Ascending aorta (tissue), 2 donors: ENCODE measurements at regions not wholly inside any gene's neighbourhood (a gene's known extent, or its start where the extent isn't known, plus 50 kb on each side); places are given as distances from the start of the nearest gene placed in this dataset.

Source experiments
- DNase-seq, 2 donors: peaks; one replicate each; pipeline ENCODE4 v3.0.0-alpha.2; 2019; ENCODE audit warnings: low spot score in 2 of 2
- H3K27ac ChIP-seq, 2 donors: fragments of 200-600 bp; sonication (generic); one replicate each; pipeline ENCODE4 v1.5.1; 2016 to 2017; ENCODE audit warnings: mild to moderate bottlenecking in 1 of 2
- H3K27me3 ChIP-seq: fragments of 200-600 bp; sonication (generic); one replicate; pipeline ENCODE4 v1.5.1; 2017
- H3K36me3 ChIP-seq, 2 donors: fragments of 200-600 bp; sonication (generic); one replicate each; pipeline ENCODE4 v1.5.1; 2016
- H3K4me1 ChIP-seq, 2 donors: fragments of 200-600 bp; sonication (generic); one replicate each; pipeline ENCODE4 v1.5.1; 2016 to 2017; ENCODE audit warnings: mild to moderate bottlenecking in 1 of 2
- H3K4me3 ChIP-seq, 2 donors: fragments of 200-600 bp; sonication (generic); one replicate each; pipeline ENCODE4 v1.5.1; 2016 to 2017; ENCODE audit warnings: mild to moderate bottlenecking in 1 of 2
- H3K9me3 ChIP-seq, 2 donors: fragments of 200-600 bp; sonication (generic); one replicate each; pipeline ENCODE4 v1.5.1; 2016
- intact Hi-C: fragments of 100-400 bp; cut with DNase I; formaldehyde crosslinking; loops from one replicate; pipeline ENCODE4 v1.15.1; 2023
- TF ChIP-seq, protein P1 (sequence below), 3 experiments: fragments of 200-600 bp in 2 of 3; fragments of 450-650 bp in 1 of 3; sonication (generic) in 2 of 3; IDR thresholded peaks; one replicate each; pipeline ENCODE4 v1.5.1; 2016 to 2019; ENCODE audit warnings: antibody characterized with exemption in 3 of 3, mild to moderate bottlenecking in 1 of 3, moderate library complexity in 1 of 3

DNA sequence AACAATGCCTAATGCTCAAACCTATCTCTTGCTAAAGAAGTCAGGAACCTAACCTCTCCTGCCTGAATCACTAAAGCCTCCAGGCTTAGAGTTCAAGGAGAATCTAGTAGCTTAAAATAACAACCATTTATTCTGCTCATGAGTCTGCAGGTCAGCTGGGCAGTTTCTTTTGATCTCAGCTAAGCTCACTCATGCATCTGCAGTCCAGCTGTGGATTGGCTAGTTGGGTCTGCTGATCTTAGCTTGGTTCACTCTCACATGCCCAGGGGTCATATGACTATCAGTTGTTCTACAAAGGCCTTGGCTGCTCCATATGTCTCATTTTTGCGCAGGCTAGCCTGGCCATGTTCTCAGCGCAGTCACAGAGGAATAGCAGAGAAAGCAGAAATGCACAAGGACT lies 109.2 kb upstream of the STT3B start:
- TF ChIP-seq, protein P1, sequence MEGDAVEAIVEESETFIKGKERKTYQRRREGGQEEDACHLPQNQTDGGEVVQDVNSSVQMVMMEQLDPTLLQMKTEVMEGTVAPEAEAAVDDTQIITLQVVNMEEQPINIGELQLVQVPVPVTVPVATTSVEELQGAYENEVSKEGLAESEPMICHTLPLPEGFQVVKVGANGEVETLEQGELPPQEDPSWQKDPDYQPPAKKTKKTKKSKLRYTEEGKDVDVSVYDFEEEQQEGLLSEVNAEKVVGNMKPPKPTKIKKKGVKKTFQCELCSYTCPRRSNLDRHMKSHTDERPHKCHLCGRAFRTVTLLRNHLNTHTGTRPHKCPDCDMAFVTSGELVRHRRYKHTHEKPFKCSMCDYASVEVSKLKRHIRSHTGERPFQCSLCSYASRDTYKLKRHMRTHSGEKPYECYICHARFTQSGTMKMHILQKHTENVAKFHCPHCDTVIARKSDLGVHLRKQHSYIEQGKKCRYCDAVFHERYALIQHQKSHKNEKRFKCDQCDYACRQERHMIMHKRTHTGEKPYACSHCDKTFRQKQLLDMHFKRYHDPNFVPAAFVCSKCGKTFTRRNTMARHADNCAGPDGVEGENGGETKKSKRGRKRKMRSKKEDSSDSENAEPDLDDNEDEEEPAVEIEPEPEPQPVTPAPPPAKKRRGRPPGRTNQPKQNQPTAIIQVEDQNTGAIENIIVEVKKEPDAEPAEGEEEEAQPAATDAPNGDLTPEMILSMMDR (IDR thresholded peaks at IDR 0.05) = no peak
- DNase-seq = no peak
- no peaks in the 10 kb centered on the region for H3K4me1 ChIP-seq
- H3K9me3 ChIP-seq = no peaks in the 10 kb centered on the region
- H3K27me3 ChIP-seq = no peaks in the 10 kb centered on the region
- H3K4me3 ChIP-seq = no peak overlapping the region
- intact Hi-C loops = no loop called here
- H3K27ac ChIP-seq = no peak overlapping the region
- no peaks in the 10 kb centered on the region for H3K36me3 ChIP-seq

DNA sequence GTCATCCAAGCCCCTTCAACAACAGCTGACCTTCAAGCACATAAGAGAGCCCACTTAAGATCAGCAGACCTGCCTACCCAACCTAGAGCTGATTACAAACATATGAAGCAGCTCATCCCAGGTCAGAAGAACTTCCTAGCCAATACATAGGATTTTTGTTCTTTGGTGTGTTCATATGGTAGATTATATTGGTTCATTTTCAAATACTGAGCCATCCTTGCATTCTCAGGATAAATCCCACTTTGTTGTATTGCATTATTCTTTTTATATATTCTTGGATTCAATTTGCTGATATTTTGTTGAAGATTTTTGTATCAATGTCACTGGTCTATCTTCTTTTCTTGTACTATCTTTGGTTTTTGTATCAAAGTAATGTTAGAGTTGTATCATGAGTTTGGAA lies 107.3 kb upstream of the STT3B start:
- Histone ChIP-seq H3K27ac (no peak overlapping the region), H3K9me3 (peaks cover 0 to 5% of the 10 kb centered on the region in 2 donors), H3K4me1 (no peaks in the 10 kb centered on the region), H3K36me3 (no peaks in the 10 kb centered on the region), H3K4me3 (no peak overlapping the region), H3K27me3 (no peaks in the 10 kb centered on the region)
- no peak for DNase-seq
- intact Hi-C loops = no loop called here
- TF ChIP-seq, protein P1 (IDR thresholded peaks at IDR 0.05) = no peak

- no peak for DNase-seq
- no peaks in the 10 kb centered on the region for H3K27me3 ChIP-seq
- H3K4me1 ChIP-seq = no peaks in the 10 kb centered on the region
- TF ChIP-seq, protein P1 (IDR thresholded peaks at IDR 0.05) = no peak
- no peaks in the 10 kb centered on the region for H3K36me3 ChIP-seq
- H3K4me3 ChIP-seq = no peak overlapping the region
- intact Hi-C loops = no loop called here
- H3K9me3 ChIP-seq = peaks cover 0 to 5% of the 10 kb centered on the region in 2 donors
- H3K27ac ChIP-seq = no peak overlapping the region
Observed at GRCh38 chr3:31427623-31428022, 105.1 kb upstream of the STT3B start.

GRCh38 chr3:31431321-31431720 lies 101.4 kb upstream of the STT3B start:
- intact Hi-C loops = no loop called here
- peak in 1 of 2 donors; percentile 59 for DNase-seq
- H3K27ac ChIP-seq = no peak overlapping the region
- H3K27me3 ChIP-seq = no peaks in the 10 kb centered on the region
- H3K4me1 ChIP-seq = no peaks in the 10 kb centered on the region
- no peak overlapping the region for H3K4me3 ChIP-seq
- TF ChIP-seq, protein P1 (IDR thresholded peaks at IDR 0.05) = no peak
- peaks cover 0 to 5% of the 10 kb centered on the region in 2 donors for H3K9me3 ChIP-seq
- no peaks in the 10 kb centered on the region for H3K36me3 ChIP-seq

GRCh38 chr3:31432897-31433678 lies 99.6 kb upstream of the STT3B start:
- H3K27me3 ChIP-seq = no peaks in the 10 kb centered on the region
- no peaks in the 10 kb centered on the region for H3K36me3 ChIP-seq
- DNase-seq = no peak
- no peak overlapping the region for H3K27ac ChIP-seq
- H3K9me3 ChIP-seq = peaks cover 0 to 14% of the 10 kb centered on the region in 2 donors
- no peaks in the 10 kb centered on the region for H3K4me1 ChIP-seq
- no peak overlapping the region for H3K4me3 ChIP-seq
- intact Hi-C loops = no loop called here
- TF ChIP-seq, protein P1 (IDR thresholded peaks at IDR 0.05) = no peak

GRCh38 chr3:31433679-31433992 lies 99.1 kb upstream of the STT3B start:
- Histone ChIP-seq H3K27ac (no peak overlapping the region), H3K4me3 (no peak overlapping the region), H3K36me3 (no peaks in the 10 kb centered on the region), H3K4me1 (no peaks in the 10 kb centered on the region), H3K27me3 (no peaks in the 10 kb centered on the region), H3K9me3 (peaks cover 0 to 13% of the 10 kb centered on the region in 2 donors)
- TF ChIP-seq, protein P1 (IDR thresholded peaks at IDR 0.05) = no peak
- DNase-seq = no peak
- intact Hi-C loops = no loop called here
